ENCODE measurements at regions not wholly inside any gene's neighbourhood (a gene's known extent, or its start where the extent isn't known, plus 50 kb on each side); places are given as distances from the start of the nearest gene placed in this dataset.
A peak's percentile ranks its signal among the peaks of the same experiment; 100 is the strongest.
"Not testable (repeated sequence)": the region's sequence is repeated elsewhere in the genome, so short reads cannot be mapped to it uniquely, and the experiment has no call there.

DNA sequence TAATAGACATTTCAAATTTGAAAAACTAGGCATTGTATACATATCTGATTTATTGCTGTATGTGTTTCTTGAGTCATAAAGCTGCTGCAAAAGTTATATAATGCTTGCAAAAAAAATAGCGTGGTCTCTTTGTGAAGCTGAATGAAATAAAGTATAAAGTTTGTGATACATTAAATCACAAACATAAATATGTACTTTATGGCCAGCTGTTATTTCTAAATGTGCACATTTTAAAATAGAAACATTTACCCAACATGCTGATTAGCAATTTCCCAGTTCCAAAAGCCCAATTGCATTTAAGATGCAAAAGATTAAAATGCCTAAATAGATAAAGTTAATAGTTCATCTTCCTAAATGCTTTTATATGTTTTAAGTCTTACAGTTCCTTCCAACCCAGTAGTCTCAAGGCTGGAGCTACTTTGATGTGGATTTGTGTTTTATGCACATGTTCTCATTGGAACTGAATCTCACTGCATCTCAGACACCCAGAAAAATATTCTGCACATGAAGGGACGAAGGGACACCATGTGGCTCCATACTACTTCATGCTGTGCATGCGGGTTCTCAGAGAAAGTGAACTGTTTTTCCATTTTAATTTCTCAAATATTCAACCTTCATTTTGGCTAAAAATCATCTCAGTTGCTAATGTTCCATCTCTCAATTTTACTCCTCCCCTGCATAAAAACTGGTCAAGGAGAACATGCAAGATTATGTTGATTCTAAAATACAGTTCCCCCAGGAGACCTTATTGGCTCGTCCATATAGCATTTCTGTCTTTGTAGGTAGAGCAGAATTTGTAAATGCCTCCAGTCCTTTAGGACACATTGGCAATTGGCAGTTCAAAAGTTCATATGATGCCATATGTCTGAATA, 304.6 kb downstream of the MTX2 start:
- DNase-seq (ENCODE audit: low spot score) = no peak

DNA sequence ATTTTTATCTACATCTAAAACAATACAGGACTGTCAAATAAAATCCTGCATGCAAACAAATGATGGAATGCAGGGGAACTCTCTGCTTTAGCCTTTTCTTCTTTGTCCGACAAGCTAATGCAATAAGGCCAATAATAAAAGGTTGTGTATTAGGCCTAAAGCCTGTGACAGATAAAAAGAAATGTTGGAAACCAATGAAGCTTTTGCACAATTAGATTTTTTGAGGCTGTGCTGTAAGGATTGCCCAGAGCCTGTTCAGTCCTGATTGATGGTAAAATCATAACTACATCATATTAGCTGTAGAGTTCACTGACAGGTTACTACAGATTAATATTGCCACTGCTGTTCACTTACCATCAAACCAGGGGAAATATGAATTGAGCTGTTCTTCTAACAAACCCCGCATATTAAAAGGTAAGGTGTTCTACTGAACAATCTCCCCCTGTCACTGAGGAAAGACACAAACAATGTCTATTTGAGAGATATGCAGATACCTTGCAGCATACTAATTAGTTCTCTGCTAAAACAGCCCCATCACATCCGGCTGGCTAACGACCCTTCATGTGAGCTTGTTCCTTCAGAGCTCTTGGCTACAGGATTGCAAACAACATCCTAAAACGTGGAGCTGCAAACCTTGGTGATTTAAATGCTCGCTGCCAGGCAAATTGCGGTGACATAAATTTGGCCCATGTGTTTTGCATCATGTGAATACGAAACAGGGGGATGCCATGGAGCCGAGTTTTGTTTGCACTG, 305.4 kb downstream of the MTX2 start:
- DNase-seq (ENCODE audit: low spot score) = no peak

DNA sequence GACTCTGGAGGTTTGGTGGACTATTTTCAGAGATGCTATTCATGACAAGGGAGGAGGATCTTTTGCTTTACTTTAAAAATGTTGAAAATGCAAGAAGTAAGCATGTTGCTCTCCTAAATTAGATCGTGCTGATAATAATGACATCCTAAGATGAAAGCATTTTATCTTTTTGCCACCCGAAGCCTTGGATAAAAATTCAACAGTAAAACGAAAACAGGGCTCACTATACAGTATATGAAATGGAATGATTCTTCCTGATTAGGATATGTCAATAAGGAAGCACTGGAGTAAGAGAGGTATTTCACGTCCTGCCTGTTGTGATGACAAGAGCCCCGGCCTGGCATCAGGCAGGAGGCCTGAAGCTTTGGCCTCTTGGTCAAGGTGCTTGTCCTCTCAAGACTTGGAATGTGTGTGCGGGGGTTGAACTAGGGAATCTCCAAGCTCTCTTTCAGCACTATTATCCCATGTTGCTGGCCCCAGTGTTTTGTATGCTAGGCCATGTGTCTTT, 306.0 kb downstream of the MTX2 start:
- no peak for DNase-seq (ENCODE audit: low spot score)

DNA sequence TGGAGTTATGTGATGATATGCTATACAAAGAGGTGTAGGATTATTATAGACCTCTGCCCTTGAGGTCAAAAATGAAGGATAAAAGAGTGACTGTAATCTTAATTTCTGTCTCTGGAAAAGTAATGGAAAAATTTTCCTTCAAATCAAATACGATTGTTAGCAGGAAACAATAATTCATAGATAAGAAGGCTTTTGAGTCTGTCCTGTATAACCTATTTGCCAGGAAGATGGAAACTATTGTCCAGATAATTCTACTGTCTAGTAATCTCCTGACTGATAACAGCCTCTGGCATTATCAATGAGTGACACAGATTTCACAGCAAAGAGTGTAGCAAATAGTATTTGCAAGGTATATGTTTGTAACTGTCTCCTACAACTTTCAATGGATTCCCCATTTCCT, 307.8 kb downstream of the MTX2 start:
- DNase-seq (ENCODE audit: low spot score) = no peak

DNA sequence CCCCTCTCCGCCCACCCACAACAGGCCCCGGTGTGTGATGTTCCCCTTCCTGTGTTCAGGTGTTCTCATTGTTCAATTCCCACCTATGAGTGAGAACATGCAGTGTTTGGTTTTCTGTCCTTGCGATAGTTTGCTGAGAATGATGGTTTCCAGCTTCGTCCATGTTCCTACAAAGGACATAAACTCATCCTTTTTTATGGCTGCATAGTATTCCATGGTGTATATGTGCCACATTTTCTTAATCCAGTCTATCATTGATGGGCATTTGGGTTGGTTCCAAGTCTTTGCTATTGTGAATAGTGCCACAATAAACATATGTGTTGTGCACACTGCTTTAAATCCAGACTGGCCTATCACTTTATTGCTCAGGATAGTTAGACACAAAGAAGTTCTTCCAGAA, 309.1 kb downstream of the MTX2 start:
- DNase-seq (ENCODE audit: low spot score) = not testable (repeated sequence)

DNA sequence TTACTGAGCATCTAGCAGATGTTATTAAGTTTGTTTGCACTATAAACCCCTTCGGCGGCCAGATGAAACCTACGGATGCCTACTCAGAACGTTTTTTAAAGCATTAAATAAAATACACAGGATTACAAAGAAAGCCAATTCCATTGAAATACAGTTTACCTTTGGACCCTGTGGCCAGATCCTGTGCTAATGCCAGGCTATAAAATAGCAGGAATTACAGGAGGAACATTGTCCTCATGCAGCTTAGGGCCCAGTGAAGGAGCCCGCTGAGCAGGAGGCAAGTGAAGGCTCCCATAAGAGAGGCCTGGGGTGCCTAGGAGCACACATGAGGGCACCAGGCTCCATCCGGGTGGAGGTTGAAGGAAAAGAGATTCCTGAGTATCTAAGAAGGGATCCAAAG, 310.4 kb downstream of the MTX2 start:
- peak; percentile 36 for DNase-seq (ENCODE audit: low spot score)

DNA sequence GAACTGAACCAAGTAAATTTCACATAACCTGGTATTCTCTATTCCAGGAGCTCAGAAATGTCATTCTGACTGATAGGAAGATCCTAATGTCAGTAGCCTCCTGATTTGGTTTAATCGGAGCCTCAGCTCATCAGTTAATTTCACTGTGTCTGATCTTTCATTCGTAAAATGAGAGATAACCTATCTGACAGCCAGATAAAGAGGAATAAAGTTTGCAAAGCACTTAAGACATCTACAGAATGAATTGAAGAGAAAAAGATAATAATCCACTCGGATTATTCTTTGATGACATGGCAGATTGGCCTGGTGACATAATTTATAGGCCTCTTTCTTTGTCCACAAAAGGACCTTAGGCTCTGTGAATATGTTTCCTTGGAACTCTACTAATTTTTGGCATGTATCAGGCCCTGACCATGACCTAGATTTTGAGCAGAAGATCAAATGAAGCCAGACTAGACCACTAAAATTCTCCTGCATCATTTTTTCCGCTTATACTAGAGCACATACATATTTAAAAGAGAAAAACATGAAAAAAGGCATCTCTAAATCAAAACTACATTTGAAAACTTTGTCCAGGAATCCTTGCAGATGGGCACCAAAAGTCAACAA, 312.4 kb downstream of the MTX2 start:
- no peak for DNase-seq (ENCODE audit: low spot score)

DNA sequence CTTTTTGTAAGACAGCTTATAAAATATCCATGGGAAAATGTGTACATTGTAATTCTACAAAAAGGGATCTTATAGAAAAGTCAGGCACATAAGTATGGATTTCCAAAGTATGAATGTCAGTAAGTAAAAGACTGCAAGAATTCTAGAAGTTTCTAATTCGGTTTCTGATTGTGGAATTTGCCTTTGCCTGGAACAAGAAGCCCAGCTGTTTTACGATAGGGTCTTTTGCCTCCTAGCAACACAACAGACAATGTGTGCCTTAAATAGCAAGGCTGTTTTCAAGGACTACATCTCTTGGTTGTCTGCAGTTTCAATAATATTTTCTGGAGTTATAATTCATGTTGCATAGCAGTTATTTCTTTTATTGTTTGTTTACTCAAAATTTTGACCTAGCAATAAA, 312.9 kb downstream of the MTX2 start:
- no peak for DNase-seq (ENCODE audit: low spot score)

DNA sequence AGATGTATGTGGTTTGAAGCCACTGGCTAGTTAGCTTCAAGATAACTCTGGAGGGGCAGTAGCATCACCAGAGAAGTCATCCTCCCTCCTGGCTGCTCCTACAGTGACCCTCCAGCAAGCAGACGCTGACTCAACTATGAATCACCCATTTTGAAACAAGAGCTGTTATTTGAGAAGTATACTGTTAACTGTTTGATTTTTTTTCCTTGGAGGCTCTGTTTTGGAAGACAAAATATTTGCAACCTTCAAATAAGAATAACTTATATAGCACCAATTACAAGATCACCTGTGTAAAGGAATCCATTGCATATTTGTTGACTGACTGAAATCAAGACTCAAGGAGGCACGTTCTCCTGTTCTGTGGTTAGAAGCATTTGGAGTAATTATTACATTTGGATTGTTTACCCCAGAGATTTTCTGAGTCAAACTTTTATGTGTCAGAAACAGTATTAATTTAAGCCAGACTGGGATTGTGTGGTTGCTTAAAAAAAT, 313.8 kb downstream of the MTX2 start:
- DNase-seq (ENCODE audit: low spot score) = peak; percentile 57

DNA sequence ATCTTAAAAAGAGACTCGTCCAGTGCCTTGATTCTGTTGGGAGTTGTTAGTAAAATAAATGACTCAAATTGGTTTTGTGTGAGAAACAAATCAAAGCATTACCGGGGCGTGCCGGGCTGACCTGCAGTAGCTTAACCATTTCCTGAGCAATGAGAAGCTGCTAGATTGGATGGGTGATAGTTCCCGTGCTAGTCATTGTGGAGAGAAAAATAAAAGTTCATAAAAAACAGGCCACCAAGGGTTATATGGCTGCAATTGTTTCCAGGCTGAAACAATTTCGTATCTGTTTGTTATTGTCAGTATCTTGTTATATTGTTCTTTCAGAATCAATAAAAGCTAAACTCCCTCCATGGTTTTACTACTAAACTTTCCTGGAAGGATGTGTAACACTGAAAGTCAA, 314.4 kb downstream of the MTX2 start:
- peak; percentile 50 for DNase-seq (ENCODE audit: low spot score)

DNA sequence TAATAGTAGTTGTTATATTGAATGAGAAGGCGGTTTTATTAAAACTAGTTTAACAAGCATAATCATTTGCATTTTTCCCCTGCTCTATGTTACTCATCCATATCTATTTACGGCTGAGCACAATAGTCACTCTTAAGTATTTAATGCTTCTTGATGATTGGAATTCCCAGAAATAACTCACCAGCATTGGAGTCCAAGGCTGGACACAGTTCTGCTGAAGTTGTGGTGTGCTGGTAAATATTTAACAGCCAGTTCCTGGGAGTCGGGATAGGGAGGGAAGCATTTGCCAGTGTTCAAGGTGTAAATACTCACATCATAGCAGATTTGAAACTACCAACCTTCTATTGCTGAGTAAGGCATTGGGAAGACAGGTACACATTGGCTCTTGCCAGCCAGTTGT, 315.1 kb downstream of the MTX2 start:
- DNase-seq (ENCODE audit: low spot score) = peak; percentile 33

DNA sequence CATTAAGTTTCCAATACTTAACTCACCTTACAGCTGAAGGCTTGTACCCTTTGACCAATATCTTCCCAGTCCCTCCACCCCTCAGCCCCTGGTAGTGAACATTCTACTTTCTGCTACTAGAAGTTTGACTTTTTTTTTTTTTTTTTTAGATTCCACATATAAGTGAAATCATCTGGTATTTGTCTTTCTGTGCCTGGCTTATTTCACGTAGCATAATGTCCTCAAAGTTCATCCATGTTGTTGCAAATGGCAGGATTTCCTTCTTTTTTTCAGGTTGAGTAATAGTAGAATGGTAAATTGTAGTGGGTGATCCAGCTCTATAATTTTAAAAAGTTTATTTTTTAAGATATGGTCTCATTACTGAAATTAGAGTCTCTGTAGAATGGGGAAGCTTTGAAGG, 316.0 kb downstream of the MTX2 start:
- DNase-seq (ENCODE audit: low spot score) = no peak

DNA sequence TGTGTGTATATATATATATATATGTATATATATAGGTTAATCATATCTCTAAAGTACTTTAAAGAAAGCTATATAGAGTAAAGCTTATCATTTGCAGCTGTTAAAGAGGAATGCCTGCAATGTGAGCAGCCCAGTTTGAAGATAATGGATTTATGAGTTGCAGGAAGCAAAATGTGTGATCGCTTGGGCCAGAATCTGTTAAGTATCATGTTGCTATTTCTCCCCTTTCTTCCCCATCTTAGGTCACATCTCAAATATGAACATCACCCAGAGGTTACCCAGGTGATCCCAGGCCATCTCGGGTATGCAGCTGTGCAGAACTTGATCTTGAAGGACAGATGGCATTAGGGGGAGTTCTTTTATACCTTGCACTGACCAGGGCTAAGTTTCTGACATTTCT, 316.5 kb downstream of the MTX2 start:
- no peak for DNase-seq (ENCODE audit: low spot score)

DNA sequence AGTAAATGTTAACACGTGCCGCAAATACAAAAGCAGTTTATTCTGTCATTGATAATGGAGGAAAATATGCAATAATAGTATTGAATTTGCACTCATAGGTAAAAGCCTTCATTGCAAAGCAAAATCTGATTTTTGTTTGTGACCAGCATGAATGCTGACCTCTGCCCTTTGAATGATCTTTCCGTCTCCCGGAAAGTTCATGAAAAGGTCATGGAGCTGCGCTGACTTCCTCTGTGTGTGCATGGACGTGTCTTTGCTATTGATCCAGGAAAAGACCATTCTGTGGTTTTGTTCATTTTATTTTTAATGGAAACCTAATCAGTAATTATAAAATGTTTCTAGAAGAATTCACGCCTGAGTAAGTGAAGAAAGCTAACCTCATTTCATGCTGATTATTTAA, 320.0 kb downstream of the MTX2 start:
- DNase-seq (ENCODE audit: low spot score) = no peak

DNA sequence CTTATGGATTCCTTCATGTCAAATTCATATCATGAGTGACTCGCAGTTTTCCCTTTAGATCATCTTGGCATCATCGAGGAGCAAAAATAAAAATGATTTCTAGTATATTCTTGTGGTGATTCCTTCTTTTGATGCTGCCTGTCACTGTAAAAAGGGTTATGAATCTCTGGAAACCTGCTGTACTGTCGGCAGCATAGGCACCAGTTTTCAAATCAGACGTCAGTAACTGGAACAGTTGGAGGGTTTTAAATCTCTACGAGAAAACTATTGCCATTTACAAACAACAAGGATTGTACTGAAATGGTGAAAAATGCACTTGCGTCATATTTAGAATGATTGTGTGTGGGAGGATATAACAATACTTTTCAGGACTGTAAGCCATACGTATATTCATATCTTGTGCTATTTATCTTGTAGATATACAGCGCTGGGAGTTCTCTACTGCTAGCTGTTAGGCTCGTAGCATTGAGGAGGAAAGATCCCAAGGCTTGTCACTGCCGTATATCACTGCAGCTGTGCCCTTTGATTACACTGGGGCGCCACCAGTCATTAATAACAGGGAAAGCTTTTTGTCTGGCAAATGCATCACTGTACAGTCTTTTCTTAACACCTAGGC, 320.7 kb downstream of the MTX2 start:
- no peak for DNase-seq (ENCODE audit: low spot score)

DNA sequence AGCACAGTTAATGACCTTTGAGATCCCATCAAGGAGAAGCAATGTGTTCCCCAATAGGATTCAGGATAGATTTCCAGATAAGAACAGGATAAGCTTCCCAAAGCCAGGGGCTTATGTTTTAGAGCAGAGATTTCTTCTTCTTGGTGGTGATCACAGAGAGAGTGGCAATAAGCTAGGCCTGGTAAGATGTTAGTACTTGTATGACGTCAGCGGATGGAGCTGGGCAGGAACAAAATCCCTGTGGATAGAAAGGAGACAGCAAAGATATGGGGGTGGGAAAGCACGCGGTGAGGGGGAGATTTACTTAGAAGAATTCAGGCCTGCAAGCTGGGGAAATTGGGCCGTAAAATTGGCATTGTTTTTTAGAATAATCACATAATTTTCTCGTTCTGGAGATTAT, 323.0 kb downstream of the MTX2 start:
- no peak for DNase-seq (ENCODE audit: low spot score)

DNA sequence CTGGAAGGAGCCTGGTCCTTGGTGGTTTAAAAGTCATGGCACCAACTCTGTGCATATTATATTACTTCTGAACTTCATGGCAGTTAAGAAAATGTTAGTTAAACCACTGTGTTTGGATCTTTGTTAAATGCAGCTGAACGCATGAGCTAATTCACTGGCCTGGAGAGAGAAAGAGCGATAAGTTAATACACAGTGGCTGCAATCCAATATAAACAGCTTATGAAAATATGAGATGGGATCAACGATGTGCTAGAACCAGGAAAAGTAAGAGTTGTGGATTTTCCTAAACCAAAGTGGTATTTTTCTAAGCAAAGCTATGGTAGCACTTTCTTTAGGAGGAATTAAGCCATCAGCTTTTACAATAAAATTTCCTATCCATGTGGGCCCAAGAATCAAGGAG, 326.7 kb downstream of the MTX2 start:
- no peak for DNase-seq (ENCODE audit: low spot score)

DNA sequence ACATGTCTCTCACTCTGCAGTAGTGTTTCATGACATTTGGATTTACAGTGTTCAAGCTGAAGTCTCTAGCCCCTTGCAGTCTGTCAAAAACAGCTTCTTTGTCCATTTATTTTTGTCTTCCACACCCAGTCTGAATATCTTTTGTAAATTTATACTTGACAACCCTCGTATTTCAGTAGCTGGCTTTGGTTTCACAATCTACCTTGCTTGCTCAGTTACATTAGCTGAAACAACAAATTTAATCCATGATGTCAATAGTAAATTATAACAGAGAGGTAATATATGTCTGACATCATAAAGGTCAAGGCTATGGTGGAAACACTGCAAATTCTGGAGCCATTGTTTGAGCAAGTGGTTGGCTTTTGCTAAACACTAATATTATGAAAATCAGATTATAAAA, 328.7 kb downstream of the MTX2 start:
- DNase-seq (ENCODE audit: low spot score) = no peak

DNA sequence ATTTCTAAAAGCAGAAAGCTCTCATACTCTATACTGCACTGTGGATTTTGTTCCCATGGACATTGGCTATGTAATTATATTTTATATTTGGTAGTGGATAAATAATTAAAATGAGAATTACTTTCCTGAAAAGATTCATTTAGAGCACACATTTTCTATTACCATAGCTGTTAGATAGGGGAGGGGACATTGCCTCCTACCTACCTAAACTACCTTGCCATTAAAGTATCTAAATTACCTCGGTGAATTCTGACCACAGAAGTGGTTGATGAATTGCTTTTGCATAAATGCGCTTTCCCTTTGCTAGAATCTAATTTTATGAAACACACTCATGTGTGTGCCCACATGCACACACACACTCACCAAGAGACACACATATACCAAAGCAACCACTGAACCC, 329.1 kb downstream of the MTX2 start:
- no peak for DNase-seq (ENCODE audit: low spot score)

DNA sequence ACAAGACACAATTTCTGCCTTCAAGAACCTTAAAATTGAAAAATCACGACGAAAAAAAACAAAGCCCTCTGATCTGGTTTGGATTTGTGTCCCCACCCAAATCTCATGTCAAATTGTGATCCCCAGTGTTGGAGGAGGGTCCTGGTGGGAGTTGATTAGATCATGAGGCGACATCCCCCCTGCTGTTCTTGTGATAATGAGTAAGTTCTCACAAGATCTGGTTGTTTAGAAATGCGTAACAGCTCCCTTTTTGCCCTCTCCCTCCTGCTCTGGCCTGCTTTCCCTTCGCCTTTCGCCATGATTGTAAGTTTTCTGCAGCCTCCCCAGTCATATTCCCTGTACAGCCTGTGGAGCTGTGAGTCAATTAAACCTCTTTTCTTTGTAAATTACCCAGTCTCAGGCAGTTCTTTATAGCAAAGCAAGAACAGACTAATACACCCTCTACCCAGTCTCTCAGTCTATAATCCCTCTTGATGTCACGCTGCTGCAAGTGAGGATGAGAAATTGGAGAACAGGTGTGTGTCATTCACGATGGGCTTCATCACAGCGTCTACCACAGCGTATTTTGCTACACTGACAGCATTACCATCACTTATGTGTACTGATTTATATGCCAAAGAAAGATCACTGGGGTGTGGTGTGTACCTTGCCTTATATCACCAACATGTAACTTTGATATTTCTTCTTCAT, 330.7 kb downstream of the MTX2 start:
- DNase-seq (ENCODE audit: low spot score) = no peak

DNA sequence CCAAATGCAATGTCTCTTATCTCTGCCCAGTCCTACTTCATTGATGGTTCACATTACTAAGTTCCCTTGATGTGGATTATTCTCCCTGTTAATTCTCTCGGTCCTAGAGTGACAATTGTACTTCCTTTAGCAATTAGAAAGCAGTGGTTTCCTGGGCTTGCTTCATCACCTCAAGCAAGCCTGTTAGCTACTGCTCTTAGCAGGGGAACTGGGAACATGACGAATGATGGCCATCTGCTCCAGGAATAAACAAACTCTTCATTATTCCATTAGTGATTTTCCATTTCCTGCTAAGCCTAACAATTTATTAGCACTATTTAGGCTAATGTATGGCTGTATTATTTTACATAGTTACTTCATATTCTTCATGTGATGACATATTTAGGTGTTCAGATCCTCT, 331.8 kb downstream of the MTX2 start:
- DNase-seq (ENCODE audit: low spot score) = no peak

DNA sequence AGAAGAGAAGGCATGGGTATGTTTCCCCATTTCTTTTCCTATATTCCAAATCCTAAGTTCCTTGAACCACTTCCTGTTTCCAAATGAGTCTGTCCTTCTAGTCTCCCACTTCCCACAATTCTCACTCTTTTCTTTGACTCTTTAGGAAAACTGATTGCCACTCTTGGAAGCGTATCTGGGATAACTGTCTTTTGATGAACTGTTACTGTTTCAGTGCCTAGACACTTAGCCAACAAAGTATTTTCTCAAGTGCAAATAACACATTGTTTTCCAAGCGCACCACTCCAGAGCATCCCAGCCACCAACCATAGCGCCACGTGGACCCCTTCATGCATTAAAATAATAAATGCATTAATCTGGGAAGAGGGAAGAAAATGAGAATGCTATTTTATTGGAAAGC, 342.8 kb downstream of the MTX2 start:
- DNase-seq (ENCODE audit: low spot score) = no peak

Measured in SW480 (cell line).